ENCODE measurements at regions not wholly inside any gene's neighbourhood (a gene's known extent, or its start where the extent isn't known, plus 50 kb on each side); places are given as distances from the start of the nearest gene placed in this dataset.

DNA sequence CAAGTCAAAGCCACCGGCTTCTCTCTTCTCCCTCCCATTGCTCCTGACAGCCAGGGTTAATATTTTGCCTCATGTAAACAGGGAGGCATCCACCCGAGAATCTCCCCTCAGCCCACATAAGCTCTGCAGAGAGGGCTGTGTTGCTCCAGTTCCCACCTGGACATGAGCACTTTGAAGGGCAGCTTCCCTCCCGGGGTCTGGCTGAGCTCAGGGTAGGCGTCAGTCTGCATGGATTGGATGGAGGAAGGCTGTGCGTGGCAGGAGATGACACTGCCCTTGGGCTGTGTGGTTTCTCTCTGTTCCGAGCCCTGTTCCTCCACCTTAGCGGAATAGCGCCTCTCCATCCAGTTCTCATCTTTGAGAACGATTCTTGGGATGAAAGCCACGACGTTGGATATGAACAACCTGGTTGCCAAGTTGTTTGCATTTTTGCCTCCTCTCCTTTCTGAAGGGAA is 53.7 kb upstream of the ETS2 start:
- Histone ChIP-seq H3K9me1 (ENCODE audit: control insufficient read depth, insufficient read depth, low read length) (no peaks in the 10 kb centered on the region), H2AFZ (ENCODE audit: low read depth, low read length) (no peak overlapping the region), H3K4me2 (ENCODE audit: insufficient read depth, low read length) (no peak overlapping the region), H3K9ac (ENCODE audit: insufficient read depth in 1 of 2, low read depth in 2 of 2, low read length in 2 of 2) (no peak overlapping the region), H3K27me3 (ENCODE audit: control insufficient read depth in 2 of 2, insufficient read depth in 2 of 2, low read length in 2 of 2) (peaks cover 45 to 53% of the 10 kb centered on the region in 2 experiments), H3K9me3 (replicated peaks; ENCODE audit: control insufficient read depth, insufficient read depth, low read depth, low read length) (no peaks in the 10 kb centered on the region), H3K4me1 (replicated peaks in 1 of 2; ENCODE audit: control insufficient read depth in 2 of 2, insufficient read depth in 2 of 2, low read length in 2 of 2) (no peaks in the 10 kb centered on the region), H3K27ac (ENCODE audit: extremely low read depth, low read depth, low read length) (no peak overlapping the region), H4K20me1 (replicated peaks; ENCODE audit: control insufficient read depth, insufficient read depth, low read length) (peaks cover 3% of the 10 kb centered on the region; the same call in 1 of the 2 replicates), H3K36me3 (ENCODE audit: control insufficient read depth, insufficient read depth, low read length) (no peaks in the 10 kb centered on the region), H3K4me3 (no peak overlapping the region), H3K79me2 (ENCODE audit: control insufficient read depth, insufficient read depth, low read length) (no peaks in the 10 kb centered on the region)
- intact Hi-C loops (cut with micrococcal nuclease): no loop called here
- FAIRE-seq (no peak), ATAC-seq (peak; percentile 19; the same call in 1 of the 3 replicates), DNase-seq (ENCODE audit: extremely low read depth in 1 of 4, low spot score in 3 of 4) (no peak)
- BruUV-seq (replicated peaks): no TSS peak
- ChIA-PET CTCF (ENCODE audit: low intra/inter-chr PET ratio) (no interaction called here), POLR2A (interaction anchor here (0.7 kb wide), 2 partner anchors 271 to 1485 kb away, joined by 3 read pairs; partner anchors contain the start of gene VPS26C)
- 3% methylated on average over 10 of the region's 11 CpGs for WGBS (ENCODE audit: insufficient coverage, low coverage, missing lambda C conversion rate)
- in situ Hi-C loops (cut with MboI): no loop called here
- TF ChIP-seq GABPB1 (CRISPR knock-in tag; IDR thresholded peaks at IDR 0.05) (no peak), ZNF561 (CRISPR knock-in tag; conservative IDR thresholded peaks at IDR 0.05) (no peak), MAFF (IDR thresholded peaks at IDR 0.05; ENCODE audit: low read length) (no peak), ZFP91 (CRISPR knock-in tag; IDR thresholded peaks at IDR 0.05) (no peak), JUNB (CRISPR knock-in tag; conservative IDR thresholded peaks at IDR 0.05) (no peak), ATF6 (CRISPR knock-in tag; IDR thresholded peaks at IDR 0.05) (no peak), MAX (CRISPR knock-in tag; IDR thresholded peaks at IDR 0.05) (no peak), KDM2B (CRISPR knock-in tag; IDR thresholded peaks at IDR 0.05) (no peak), ZNF12 (CRISPR knock-in tag; IDR thresholded peaks at IDR 0.05) (no peak), ADNP (tag; IDR thresholded peaks at IDR 0.05) (no peak)
- TF ChIP-seq, protein P1, sequence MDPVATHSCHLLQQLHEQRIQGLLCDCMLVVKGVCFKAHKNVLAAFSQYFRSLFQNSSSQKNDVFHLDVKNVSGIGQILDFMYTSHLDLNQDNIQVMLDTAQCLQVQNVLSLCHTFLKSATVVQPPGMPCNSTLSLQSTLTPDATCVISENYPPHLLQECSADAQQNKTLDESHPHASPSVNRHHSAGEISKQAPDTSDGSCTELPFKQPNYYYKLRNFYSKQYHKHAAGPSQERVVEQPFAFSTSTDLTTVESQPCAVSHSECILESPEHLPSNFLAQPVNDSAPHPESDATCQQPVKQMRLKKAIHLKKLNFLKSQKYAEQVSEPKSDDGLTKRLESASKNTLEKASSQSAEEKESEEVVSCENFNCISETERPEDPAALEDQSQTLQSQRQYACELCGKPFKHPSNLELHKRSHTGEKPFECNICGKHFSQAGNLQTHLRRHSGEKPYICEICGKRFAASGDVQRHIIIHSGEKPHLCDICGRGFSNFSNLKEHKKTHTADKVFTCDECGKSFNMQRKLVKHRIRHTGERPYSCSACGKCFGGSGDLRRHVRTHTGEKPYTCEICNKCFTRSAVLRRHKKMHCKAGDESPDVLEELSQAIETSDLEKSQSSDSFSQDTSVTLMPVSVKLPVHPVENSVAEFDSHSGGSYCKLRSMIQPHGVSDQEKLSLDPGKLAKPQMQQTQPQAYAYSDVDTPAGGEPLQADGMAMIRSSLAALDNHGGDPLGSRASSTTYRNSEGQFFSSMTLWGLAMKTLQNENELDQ (CRISPR knock-in tag; IDR thresholded peaks at IDR 0.05; ENCODE audit: borderline replicate concordance): no peak
- TF ChIP-seq, protein P2, sequence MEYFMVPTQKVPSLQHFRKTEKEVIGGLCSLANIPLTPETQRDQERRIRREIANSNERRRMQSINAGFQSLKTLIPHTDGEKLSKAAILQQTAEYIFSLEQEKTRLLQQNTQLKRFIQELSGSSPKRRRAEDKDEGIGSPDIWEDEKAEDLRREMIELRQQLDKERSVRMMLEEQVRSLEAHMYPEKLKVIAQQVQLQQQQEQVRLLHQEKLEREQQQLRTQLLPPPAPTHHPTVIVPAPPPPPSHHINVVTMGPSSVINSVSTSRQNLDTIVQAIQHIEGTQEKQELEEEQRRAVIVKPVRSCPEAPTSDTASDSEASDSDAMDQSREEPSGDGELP (CRISPR knock-in tag; IDR thresholded peaks at IDR 0.05; ENCODE audit: borderline replicate concordance): no peak
